Endothelial cell (in vitro differentiated cells): ENCODE measurements at regions not wholly inside any gene's neighbourhood (a gene's known extent, or its start where the extent isn't known, plus 50 kb on each side); places are given as distances from the start of the nearest gene placed in this dataset.

ENCODE experiments used
- DNase-seq: peaks from one replicate; pipeline ENCODE4 v3.0.0; 2021; ENCODE audit warnings: low spot score
- H3K27ac Mint-ChIP-seq: one replicate; pipeline ENCODE4 v1.8.0; 2021; ENCODE audit warnings: mixed read lengths, inconsistent platforms; ENCODE audit not compliant: unreplicated experiment
- H3K27me3 Mint-ChIP-seq: one replicate; pipeline ENCODE4 v1.8.0; 2021; ENCODE audit warnings: mild to moderate bottlenecking, moderate library complexity, mixed read lengths, inconsistent platforms; ENCODE audit not compliant: unreplicated experiment
- H3K36me3 Mint-ChIP-seq: one replicate; pipeline ENCODE4 v1.8.0; 2021; ENCODE audit warnings: mild to moderate bottlenecking, low read depth, mixed read lengths, inconsistent platforms; ENCODE audit not compliant: unreplicated experiment
- H3K4me1 Mint-ChIP-seq: one replicate; pipeline ENCODE4 v1.8.0; 2021; ENCODE audit warnings: mild to moderate bottlenecking, mixed read lengths, inconsistent platforms; ENCODE audit not compliant: unreplicated experiment
- H3K4me3 Mint-ChIP-seq: one replicate; pipeline ENCODE4 v1.8.0; 2021; ENCODE audit warnings: mild to moderate bottlenecking, mixed read lengths, inconsistent platforms; ENCODE audit not compliant: unreplicated experiment
- H3K9me3 Mint-ChIP-seq: one replicate; pipeline ENCODE4 v1.8.0; 2021; ENCODE audit warnings: mixed read lengths, inconsistent platforms; ENCODE audit not compliant: unreplicated experiment
- TF ChIP-seq, protein P1 (sequence below): fragments of 200-600 bp; sonication (generic); IDR thresholded peaks from one replicate; pipeline ENCODE4 v1.5.0; 2021; ENCODE audit warnings: antibody characterized with exemption; ENCODE audit not compliant: unreplicated experiment

DNA sequence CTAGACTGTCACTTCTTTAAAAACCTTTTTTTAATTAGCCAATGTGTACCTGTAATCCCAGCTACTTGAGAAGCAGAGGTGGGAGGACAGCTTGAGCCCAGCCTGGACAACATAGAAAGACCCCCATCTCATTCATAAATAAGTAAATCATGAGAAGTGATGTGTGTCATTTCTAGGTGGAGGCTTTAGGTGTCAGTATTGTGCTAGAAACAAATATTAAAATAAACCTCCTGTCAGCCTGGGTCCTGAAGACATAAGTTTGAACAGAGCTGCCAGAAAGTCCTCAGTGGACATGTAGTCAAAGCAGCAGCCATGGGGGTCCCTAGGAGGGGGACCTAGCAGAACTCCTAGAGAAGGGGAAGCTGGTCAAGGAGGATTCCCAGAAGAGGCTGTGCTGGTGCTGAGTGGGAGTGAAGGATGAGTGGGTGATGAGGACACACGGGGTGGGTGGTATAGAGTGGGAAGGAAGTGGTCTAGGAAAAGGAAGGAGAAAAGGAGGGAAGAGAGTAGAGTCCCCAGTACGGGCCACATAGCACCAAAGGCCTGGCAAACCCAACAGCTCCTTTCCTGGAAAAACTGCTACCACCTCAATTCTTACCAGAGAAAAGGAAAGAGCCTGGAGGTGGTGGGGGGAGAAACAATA, 316.6 kb upstream of the NCKAP5 start:
- Mint-ChIP-seq H3K36me3 (no peaks in the 10 kb centered on the region), H3K9me3 (no peaks in the 10 kb centered on the region), H3K4me3 (no peak overlapping the region), H3K27me3 (no peaks in the 10 kb centered on the region), H3K4me1 (peaks cover 13% of the 10 kb centered on the region), H3K27ac (no peak overlapping the region)
- TF ChIP-seq, protein P1, sequence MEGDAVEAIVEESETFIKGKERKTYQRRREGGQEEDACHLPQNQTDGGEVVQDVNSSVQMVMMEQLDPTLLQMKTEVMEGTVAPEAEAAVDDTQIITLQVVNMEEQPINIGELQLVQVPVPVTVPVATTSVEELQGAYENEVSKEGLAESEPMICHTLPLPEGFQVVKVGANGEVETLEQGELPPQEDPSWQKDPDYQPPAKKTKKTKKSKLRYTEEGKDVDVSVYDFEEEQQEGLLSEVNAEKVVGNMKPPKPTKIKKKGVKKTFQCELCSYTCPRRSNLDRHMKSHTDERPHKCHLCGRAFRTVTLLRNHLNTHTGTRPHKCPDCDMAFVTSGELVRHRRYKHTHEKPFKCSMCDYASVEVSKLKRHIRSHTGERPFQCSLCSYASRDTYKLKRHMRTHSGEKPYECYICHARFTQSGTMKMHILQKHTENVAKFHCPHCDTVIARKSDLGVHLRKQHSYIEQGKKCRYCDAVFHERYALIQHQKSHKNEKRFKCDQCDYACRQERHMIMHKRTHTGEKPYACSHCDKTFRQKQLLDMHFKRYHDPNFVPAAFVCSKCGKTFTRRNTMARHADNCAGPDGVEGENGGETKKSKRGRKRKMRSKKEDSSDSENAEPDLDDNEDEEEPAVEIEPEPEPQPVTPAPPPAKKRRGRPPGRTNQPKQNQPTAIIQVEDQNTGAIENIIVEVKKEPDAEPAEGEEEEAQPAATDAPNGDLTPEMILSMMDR = peak; percentile 31
- no peak for DNase-seq

DNA sequence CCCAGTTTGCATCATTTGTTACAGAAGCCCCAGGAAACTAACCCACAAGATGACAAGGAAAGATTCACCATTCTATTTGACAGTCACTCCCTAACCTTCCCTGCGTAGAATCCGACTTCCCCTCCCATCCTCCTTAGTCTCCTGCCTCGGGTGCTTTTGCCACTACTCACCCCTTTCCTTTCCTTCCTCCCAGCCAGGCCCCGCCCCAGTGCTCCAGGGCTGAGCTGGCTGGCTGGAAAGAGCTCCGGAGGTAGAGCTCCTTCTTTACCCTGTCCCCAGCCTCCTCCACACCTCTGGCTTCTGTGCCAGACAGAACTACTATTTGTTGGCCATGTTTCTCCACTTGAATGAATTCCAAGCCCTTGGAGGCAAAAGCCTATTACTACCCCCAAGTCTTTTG, 317.6 kb upstream of the NCKAP5 start:
- TF ChIP-seq, protein P1 = no peak
- Mint-ChIP-seq H3K4me1 (peaks cover 13% of the 10 kb centered on the region), H3K36me3 (no peaks in the 10 kb centered on the region), H3K27me3 (no peaks in the 10 kb centered on the region), H3K4me3 (no peak overlapping the region), H3K27ac (no peak overlapping the region), H3K9me3 (no peaks in the 10 kb centered on the region)
- DNase-seq = no peak

DNA sequence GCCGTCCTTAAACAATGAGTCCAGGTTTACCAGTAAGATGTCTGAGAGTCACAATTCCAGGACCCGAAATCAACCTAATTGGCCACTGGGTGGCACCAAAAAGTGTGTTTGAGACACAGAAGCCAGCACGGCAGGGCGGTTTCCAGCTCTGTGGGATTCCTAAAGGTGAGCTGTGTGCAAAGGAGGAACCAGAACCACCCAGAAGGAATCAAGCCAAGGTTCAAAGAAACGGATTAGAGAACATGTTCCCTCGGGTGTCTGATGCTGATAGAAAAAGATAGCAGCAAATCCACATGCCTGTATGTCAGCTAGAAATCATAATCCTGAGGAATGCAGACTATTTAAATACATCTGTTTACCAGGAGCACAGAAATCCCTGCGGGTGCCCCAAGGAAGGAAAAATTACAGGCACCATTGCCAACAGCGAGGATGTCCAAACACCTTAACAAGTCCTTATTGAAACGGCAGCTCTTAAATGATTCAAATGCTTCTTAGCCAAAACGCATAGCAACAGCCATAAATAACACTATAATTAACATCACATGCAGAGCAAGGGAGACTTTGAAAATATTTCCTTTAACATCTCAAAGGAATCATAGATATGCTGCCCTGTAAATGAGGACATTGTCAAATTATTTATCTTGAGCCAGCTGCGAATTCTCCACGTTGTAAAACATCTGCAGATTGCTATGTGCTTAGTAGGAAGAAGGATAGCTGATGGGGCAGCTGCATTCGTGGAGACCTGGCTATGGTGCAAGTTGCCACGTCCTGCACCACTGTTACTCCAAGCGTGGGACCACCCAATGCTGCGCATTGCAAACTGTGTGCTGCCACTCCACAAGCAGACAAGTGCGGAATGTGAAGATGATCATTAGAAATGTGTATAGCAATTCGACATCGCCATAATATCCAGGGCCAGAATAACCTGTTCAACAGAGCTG, 318.7 kb upstream of the NCKAP5 start:
- no peak overlapping the region for H3K27ac Mint-ChIP-seq
- H3K27me3 Mint-ChIP-seq = no peaks in the 10 kb centered on the region
- peaks cover 13% of the 10 kb centered on the region for H3K4me1 Mint-ChIP-seq
- no peaks in the 10 kb centered on the region for H3K36me3 Mint-ChIP-seq
- TF ChIP-seq, protein P1 = peak; percentile 59
- DNase-seq = peak; percentile 73
- no peaks in the 10 kb centered on the region for H3K9me3 Mint-ChIP-seq
- no peak overlapping the region for H3K4me3 Mint-ChIP-seq

DNA sequence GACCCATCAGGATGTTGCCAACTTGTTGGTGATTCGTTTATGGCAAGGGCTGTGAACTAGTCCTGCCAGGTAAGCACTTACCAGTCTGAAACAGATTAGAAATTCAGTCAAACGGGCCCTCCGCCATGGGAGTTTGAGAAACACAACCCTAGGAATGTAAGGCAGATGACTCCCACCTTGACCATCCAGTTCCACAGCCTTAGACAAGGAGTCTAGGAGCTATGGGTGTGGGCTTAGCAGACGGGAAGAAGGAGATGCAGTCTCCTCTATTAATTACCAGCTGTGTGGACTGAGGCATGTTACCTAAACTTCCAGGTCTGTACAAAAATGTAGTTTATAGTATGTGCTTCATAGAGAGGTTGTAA, 319.4 kb upstream of the NCKAP5 start:
- Mint-ChIP-seq H3K4me1 (peaks cover 13% of the 10 kb centered on the region), H3K27me3 (peaks cover 3% of the 10 kb centered on the region), H3K27ac (no peak overlapping the region)

More for the DNA sequence above, 319.4 kb upstream of the NCKAP5 start:
- Mint-ChIP-seq H3K9me3 (no peaks in the 10 kb centered on the region), H3K36me3 (no peaks in the 10 kb centered on the region), H3K4me3 (no peak overlapping the region)
- no peak for DNase-seq
- TF ChIP-seq, protein P1 = no peak
